Neural crest cell (in vitro differentiated cells): ENCODE measurements at regions not wholly inside any gene's neighbourhood (a gene's known extent, or its start where the extent isn't known, plus 50 kb on each side); places are given as distances from the start of the nearest gene placed in this dataset.
"Not testable (repeated sequence)": the region's sequence is repeated elsewhere in the genome, so short reads cannot be mapped to it uniquely, and the experiment has no call there.

Experiments used
- DNase-seq: peaks from one replicate; pipeline ENCODE4 v3.0.0; 2021; ENCODE audit warnings: low read depth, mixed read lengths, low spot score
- H3K27ac Mint-ChIP-seq: one replicate; pipeline ENCODE4 v1.8.0; 2021; ENCODE audit warnings: mild to moderate bottlenecking, mixed read lengths; ENCODE audit not compliant: unreplicated experiment
- H3K27me3 Mint-ChIP-seq: 2 replicates; pipeline ENCODE4 v1.8.0; 2021; ENCODE audit warnings: low read depth, mild to moderate bottlenecking, mixed read lengths
- H3K36me3 Mint-ChIP-seq: 2 replicates; pipeline ENCODE4 v1.8.0; 2021; ENCODE audit warnings: low read depth, mild to moderate bottlenecking, mixed read lengths
- H3K4me1 Mint-ChIP-seq: 2 replicates; pipeline ENCODE4 v1.8.0; 2021; ENCODE audit warnings: mixed read lengths
- H3K4me3 Mint-ChIP-seq: one replicate; pipeline ENCODE4 v1.8.0; 2021; ENCODE audit warnings: mild to moderate bottlenecking, mixed read lengths
- H3K9me3 Mint-ChIP-seq: 2 replicates; pipeline ENCODE4 v1.8.0; 2021; ENCODE audit warnings: mixed read lengths
- CTCF ChIP-seq: fragments of 200-600 bp; sonication (generic); conservative IDR thresholded peaks from 2 replicates; pipeline ENCODE4 v1.5.0; 2021; ENCODE audit warnings: antibody characterized with exemption, mild to moderate bottlenecking

- Mint-ChIP-seq H3K27ac (no peak overlapping the region), H3K27me3 (no peaks in the 10 kb centered on the region), H3K4me1 (no peaks in the 10 kb centered on the region), H3K36me3 (no peaks in the 10 kb centered on the region), H3K9me3 (peaks cover 2% of the 10 kb centered on the region), H3K4me3 (no peak overlapping the region)
- DNase-seq: no peak
- no peak for TF ChIP-seq CTCF
These were observed 77.8 kb downstream of the LHX9 start for GRCh38 chr1:197994907-197995407.

GRCh38 chr1:197995408-197996258, 78.5 kb downstream of the LHX9 start:
- DNase-seq: no peak
- H3K27ac Mint-ChIP-seq: no peak overlapping the region
- no peak for TF ChIP-seq CTCF
- no peaks in the 10 kb centered on the region for H3K27me3 Mint-ChIP-seq
- no peaks in the 10 kb centered on the region for H3K4me1 Mint-ChIP-seq
- H3K4me3 Mint-ChIP-seq: no peak overlapping the region
- peaks cover 2% of the 10 kb centered on the region for H3K9me3 Mint-ChIP-seq
- H3K36me3 Mint-ChIP-seq: no peaks in the 10 kb centered on the region

- not testable (repeated sequence) for H3K27ac Mint-ChIP-seq, H3K4me3 Mint-ChIP-seq, DNase-seq, H3K9me3 Mint-ChIP-seq, H3K4me1 Mint-ChIP-seq, H3K27me3 Mint-ChIP-seq, H3K36me3 Mint-ChIP-seq
These were observed 79.0 kb downstream of the LHX9 start for GRCh38 chr1:197996259-197996512.

- H3K9me3 Mint-ChIP-seq: peaks cover 2% of the 10 kb centered on the region
- H3K4me3 Mint-ChIP-seq: no peak overlapping the region
- no peaks in the 10 kb centered on the region for H3K36me3 Mint-ChIP-seq
- TF ChIP-seq CTCF: no peak
- H3K27ac Mint-ChIP-seq: no peak overlapping the region
- DNase-seq: no peak
- peaks cover 4% of the 10 kb centered on the region for H3K4me1 Mint-ChIP-seq
- H3K27me3 Mint-ChIP-seq: no peaks in the 10 kb centered on the region
These were observed 80.9 kb downstream of the LHX9 start for GRCh38 chr1:197998110-197998509.

- TF ChIP-seq CTCF: no peak
- Mint-ChIP-seq H3K4me3 (no peak overlapping the region), H3K27ac (no peak overlapping the region), H3K4me1 (peaks cover 4% of the 10 kb centered on the region), H3K9me3 (peaks cover 2% of the 10 kb centered on the region), H3K27me3 (no peaks in the 10 kb centered on the region), H3K36me3 (no peaks in the 10 kb centered on the region)
- DNase-seq: no peak
These were observed 84.7 kb downstream of the LHX9 start for GRCh38 chr1:198001776-198002408.

GRCh38 chr1:198003468-198003867, 86.3 kb downstream of the LHX9 start:
- TF ChIP-seq CTCF: no peak
- Mint-ChIP-seq H3K36me3 (no peaks in the 10 kb centered on the region), H3K27ac (no peak overlapping the region), H3K9me3 (no peaks in the 10 kb centered on the region), H3K27me3 (no peaks in the 10 kb centered on the region), H3K4me3 (no peak overlapping the region), H3K4me1 (peaks cover 4% of the 10 kb centered on the region)
- DNase-seq: no peak
